SIG-M5 treated with dmso at 0.1 percent for 504 hours (cell line): ENCODE measurements at regions not wholly inside any gene's neighbourhood (a gene's known extent, or its start where the extent isn't known, plus 50 kb on each side); places are given as distances from the start of the nearest gene placed in this dataset.

Experiments
- DNase-seq: peaks from one replicate; lab custom pipeline; 2025; ENCODE audit not compliant: unreplicated experiment; lab: John Stamatoyannopoulos, UW

- DNase-seq: no peak
These were observed 657.1 kb upstream of the BRINP3 start for GRCh38 chr1:191134796-191135195.

GRCh38 chr1:191140038-191140437, 662.4 kb upstream of the BRINP3 start:
- DNase-seq: no peak

- DNase-seq: no peak
These were observed 665.1 kb upstream of the BRINP3 start for GRCh38 chr1:191142748-191143147.

GRCh38 chr1:191145834-191146233, 668.2 kb upstream of the BRINP3 start:
- no peak for DNase-seq

- no peak for DNase-seq
These were observed 673.7 kb upstream of the BRINP3 start for GRCh38 chr1:191151321-191151807.

GRCh38 chr1:191152776-191153175, 675.1 kb upstream of the BRINP3 start:
- peak; percentile 16 for DNase-seq

GRCh38 chr1:191155178-191155577, 677.5 kb upstream of the BRINP3 start:
- no peak for DNase-seq

GRCh38 chr1:191160837-191161236, 683.2 kb upstream of the BRINP3 start:
- no peak for DNase-seq

GRCh38 chr1:191162762-191163161, 685.1 kb upstream of the BRINP3 start:
- no peak for DNase-seq

GRCh38 chr1:191163621-191164020, 686.0 kb upstream of the BRINP3 start:
- no peak for DNase-seq

- DNase-seq: peak; percentile 84
These were observed 696.6 kb upstream of the BRINP3 start for GRCh38 chr1:191174298-191174697.

- no peak for DNase-seq
These were observed 698.5 kb upstream of the BRINP3 start for GRCh38 chr1:191176131-191176530.

- DNase-seq: peak; percentile 31
These were observed 729.0 kb upstream of the BRINP3 start for GRCh38 chr1:191206513-191207207.

- no peak for DNase-seq
These were observed 744.5 kb upstream of the BRINP3 start for GRCh38 chr1:191222206-191222605.

GRCh38 chr1:191240925-191241324, 763.3 kb upstream of the BRINP3 start:
- no peak for DNase-seq

- DNase-seq: peak; percentile 12
These were observed 777.8 kb upstream of the BRINP3 start for GRCh38 chr1:191255354-191256054.

GRCh38 chr1:191256917-191257316, 779.3 kb upstream of the BRINP3 start:
- DNase-seq: no peak

GRCh38 chr1:191260056-191260455, 782.4 kb upstream of the BRINP3 start:
- no peak for DNase-seq

GRCh38 chr1:191261111-191261510, 783.4 kb upstream of the BRINP3 start:
- DNase-seq: peak; percentile 38

- no peak for DNase-seq
These were observed 801.7 kb upstream of the BRINP3 start for GRCh38 chr1:191279266-191279800.

GRCh38 chr1:191284175-191284574, 806.5 kb upstream of the BRINP3 start:
- DNase-seq: no peak

- DNase-seq: no peak
These were observed 812.8 kb upstream of the BRINP3 start for GRCh38 chr1:191290441-191290840.
